HG02678 (cell line): ENCODE measurements at regions not wholly inside any gene's neighbourhood (a gene's known extent, or its start where the extent isn't known, plus 50 kb on each side); places are given as distances from the start of the nearest gene placed in this dataset.
A peak's percentile ranks its signal among the peaks of the same experiment; 100 is the strongest.
"Not testable (repeated sequence)": the region's sequence is repeated elsewhere in the genome, so short reads cannot be mapped to it uniquely, and the experiment has no call there.

Source experiments
- ATAC-seq: cut with Tn5 transposase; IDR thresholded peaks from one replicate; pipeline ENCODE4 v1.9.1; 2021; ENCODE audit warnings: mild to moderate bottlenecking, moderate library complexity; ENCODE audit not compliant: unreplicated experiment

- ATAC-seq: peak; percentile 74
Observed at GRCh38 chr6:113697632-113698410, 159.3 kb upstream of the MARCKS start.

- ATAC-seq: no peak
Observed at GRCh38 chr6:113699239-113699638, 157.9 kb upstream of the MARCKS start.

- ATAC-seq: no peak
Observed at GRCh38 chr6:113701552-113702254, 155.4 kb upstream of the MARCKS start.

GRCh38 chr6:113707194-113707593 lies 150.0 kb upstream of the MARCKS start:
- ATAC-seq: no peak

- no peak for ATAC-seq
Observed at GRCh38 chr6:113709936-113710509, 147.1 kb upstream of the MARCKS start.

GRCh38 chr6:113713665-113714064 lies 143.5 kb upstream of the MARCKS start:
- no peak for ATAC-seq

GRCh38 chr6:113718588-113718987 lies 138.6 kb upstream of the MARCKS start:
- no peak for ATAC-seq

- ATAC-seq: no peak
Observed at GRCh38 chr6:113719064-113719463, 138.1 kb upstream of the MARCKS start.

GRCh38 chr6:113719545-113719944 lies 137.6 kb upstream of the MARCKS start:
- ATAC-seq: no peak

- no peak for ATAC-seq
Observed at GRCh38 chr6:113723182-113723581, 134.0 kb upstream of the MARCKS start.

GRCh38 chr6:113724927-113725326 lies 132.2 kb upstream of the MARCKS start:
- not testable (repeated sequence) for ATAC-seq

- ATAC-seq: no peak
Observed at GRCh38 chr6:113731541-113731940, 125.6 kb upstream of the MARCKS start.

- no peak for ATAC-seq
Observed at GRCh38 chr6:113732384-113732966, 124.7 kb upstream of the MARCKS start.

GRCh38 chr6:113733381-113733780 lies 123.8 kb upstream of the MARCKS start:
- ATAC-seq: no peak

- no peak for ATAC-seq
Observed at GRCh38 chr6:113734982-113735381, 122.2 kb upstream of the MARCKS start.

GRCh38 chr6:113735491-113735890 lies 121.7 kb upstream of the MARCKS start:
- no peak for ATAC-seq

- ATAC-seq: no peak
Observed at GRCh38 chr6:113736978-113737377, 120.2 kb upstream of the MARCKS start.

GRCh38 chr6:113739041-113739655 lies 118.0 kb upstream of the MARCKS start:
- ATAC-seq: no peak

- ATAC-seq: no peak
Observed at GRCh38 chr6:113741651-113742050, 115.5 kb upstream of the MARCKS start.

GRCh38 chr6:113742342-113742741 lies 114.8 kb upstream of the MARCKS start:
- no peak for ATAC-seq

GRCh38 chr6:113744861-113745260 lies 112.3 kb upstream of the MARCKS start:
- no peak for ATAC-seq
